PC-9 (cell line): ENCODE measurements at regions not wholly inside any gene's neighbourhood (a gene's known extent, or its start where the extent isn't known, plus 50 kb on each side); places are given as distances from the start of the nearest gene placed in this dataset.

Experiments
- BruUV-seq: library from RNA; stranded (reverse); fragments of 400-500 nt; replicated peaks from 2 replicates; lab custom pipeline; 2021; lab: Mats Ljungman, UMichigan
- CTCF ChIA-PET: fragments of 300-600 bp; sonication (Branson Sonifier 250); formaldehyde crosslinking; loops from one replicate; lab custom pipeline; 2022; ENCODE audit warnings: antibody characterized with exemption; lab: Charles Lee
- POLR2A ChIA-PET: fragments of 300-600 bp; sonication (Branson Sonifier 250); formaldehyde crosslinking; loops from one replicate; lab custom pipeline; 2022; ENCODE audit warnings: antibody characterized with exemption; ENCODE audit not compliant: unreplicated experiment; lab: Charles Lee
- DNase-seq, 2 experiments: peaks; one replicate each; pipeline versions ENCODE4 v3.0.0 to v3.0.0-alpha.2; 2015 to 2022; ENCODE audit warnings: mixed read lengths in 1 of 2
- H2AFZ ChIP-seq: fragments of 200-600 bp; sonication (generic); 2 replicates; pipeline ENCODE4 v1.8.1; 2017; ENCODE audit warnings: antibody characterized with exemption
- H3F3A ChIP-seq: fragments of 200-600 bp; sonication (generic); 2 replicates; pipeline ENCODE4 v1.8.1; 2017; ENCODE audit warnings: antibody characterized with exemption, mild to moderate bottlenecking, low read depth; ENCODE audit not compliant: insufficient read depth
- H3K27ac ChIP-seq: fragments of 200-600 bp; sonication (generic); 2 replicates; pipeline ENCODE4 v1.6.1; 2016; ENCODE audit warnings: mixed run types
- H3K27me3 ChIP-seq: fragments of 200-600 bp; sonication (generic); 2 replicates; pipeline ENCODE4 v1.6.1; 2016; ENCODE audit warnings: low read depth, mixed run types; ENCODE audit not compliant: insufficient read depth
- H3K36me3 ChIP-seq: fragments of 200-600 bp; sonication (generic); 2 replicates; pipeline ENCODE4 v1.6.1; 2016; ENCODE audit warnings: low read depth, mixed run types
- H3K4me1 ChIP-seq: fragments of 200-600 bp; sonication (generic); replicated peaks from 2 replicates; pipeline ENCODE4 v1.6.1; 2016; ENCODE audit warnings: mixed run types; ENCODE audit not compliant: insufficient read depth
- H3K4me2 ChIP-seq: fragments of 200-600 bp; sonication (generic); 2 replicates; pipeline ENCODE4 v1.6.1; 2017; ENCODE audit warnings: mixed run types
- H3K4me3 ChIP-seq: fragments of 200-600 bp; sonication (generic); 2 replicates; pipeline ENCODE4 v1.6.1; 2016; ENCODE audit warnings: mixed run types
- H3K79me2 ChIP-seq: fragments of 200-600 bp; sonication (generic); 2 replicates; pipeline ENCODE4 v1.6.1; 2017; ENCODE audit warnings: low read depth, mixed run types
- H3K9me2 ChIP-seq: fragments of 200-600 bp; sonication (generic); 2 replicates; pipeline ENCODE4 v1.8.1; 2017; ENCODE audit warnings: mild to moderate bottlenecking; ENCODE audit not compliant: insufficient read depth
- H3K9me3 ChIP-seq: fragments of 200-600 bp; sonication (generic); 2 replicates; pipeline ENCODE4 v1.8.1; 2016; ENCODE audit warnings: low read depth; ENCODE audit not compliant: insufficient read depth
- H4K20me1 ChIP-seq: fragments of 200-600 bp; sonication (generic); 2 replicates; pipeline ENCODE4 v1.8.1; 2017; ENCODE audit not compliant: insufficient read depth
- CTCF ChIP-seq: fragments of 200-600 bp; sonication (generic); conservative IDR thresholded peaks from 2 replicates; pipeline ENCODE4 v1.6.1; 2017; ENCODE audit warnings: mixed run types, antibody characterized with exemption, mild to moderate bottlenecking, moderate library complexity
- EZH2 ChIP-seq: fragments of 200-600 bp; sonication (generic); IDR thresholded peaks from 2 replicates; pipeline ENCODE4 v1.8.0; 2017; ENCODE audit warnings: antibody characterized with exemption, low read depth
- intact Hi-C: fragments of 100-400 bp; cut with micrococcal nuclease; formaldehyde crosslinking; loops from one replicate; pipeline ENCODE4 v1.10.0; 2022; ENCODE audit not compliant: unreplicated experiment

- intact Hi-C loops, result loop anchor here (10.0 kb wide), 1 partner anchor 65 kb away; no protein-coding TSS in a partner anchor
- H3F3A ChIP-seq, result no peaks in the 10 kb centered on the region
- TF ChIP-seq CTCF, result no peak
- TF ChIP-seq EZH2, result no peak
These were observed 121.1 kb downstream of the SPATA31D1 start for GRCh38 chr9:82109626-82110025.

GRCh38 chr9:82110881-82111280 is 122.3 kb downstream of the SPATA31D1 start:
- CTCF ChIA-PET, result no interaction called here
- no peak for DNase-seq
- H4K20me1 ChIP-seq, result no peaks in the 10 kb centered on the region
- POLR2A ChIA-PET, result no interaction called here
- H3K4me3 ChIP-seq, result no peak overlapping the region
- H3K27ac ChIP-seq, result no peak overlapping the region
- BruUV-seq, result no TSS peak
- H2AFZ ChIP-seq, result no peak overlapping the region
- no peak overlapping the region for H3K4me2 ChIP-seq
- no peak for TF ChIP-seq CTCF
- no peak for TF ChIP-seq EZH2
- H3K4me1 ChIP-seq, result no peaks in the 10 kb centered on the region
- no peaks in the 10 kb centered on the region for H3F3A ChIP-seq
- H3K36me3 ChIP-seq, result no peaks in the 10 kb centered on the region
- no peaks in the 10 kb centered on the region for H3K79me2 ChIP-seq
- intact Hi-C loops, result loop anchor here (1.0 kb wide), 1 partner anchor 33 kb away; no protein-coding TSS in a partner anchor
- H3K9me2 ChIP-seq, result no peaks in the 10 kb centered on the region
- H3K9me3 ChIP-seq, result no peaks in the 10 kb centered on the region; the same call in 1 of the 2 replicates
- H3K27me3 ChIP-seq, result no peaks in the 10 kb centered on the region

More at GRCh38 chr9:82109626-82110025, 121.1 kb downstream of the SPATA31D1 start:
- Histone ChIP-seq H4K20me1 (no peaks in the 10 kb centered on the region), H3K27ac (no peak overlapping the region), H3K4me2 (no peak overlapping the region), H3K9me2 (no peaks in the 10 kb centered on the region), H3K79me2 (no peaks in the 10 kb centered on the region), H3K27me3 (no peaks in the 10 kb centered on the region), H2AFZ (no peak overlapping the region), H3K36me3 (no peaks in the 10 kb centered on the region), H3K9me3 (no peaks in the 10 kb centered on the region; the same call in 1 of the 2 replicates), H3K4me1 (no peaks in the 10 kb centered on the region), H3K4me3 (no peak overlapping the region)
- ChIA-PET POLR2A (no interaction called here), CTCF (no interaction called here)
- BruUV-seq, result no TSS peak
- no peak for DNase-seq

GRCh38 chr9:82115331-82115730 is 126.8 kb downstream of the SPATA31D1 start:
- H3K9me2 ChIP-seq, result no peaks in the 10 kb centered on the region
- no TSS peak for BruUV-seq
- no peaks in the 10 kb centered on the region for H3K4me1 ChIP-seq
- TF ChIP-seq CTCF (no peak), EZH2 (no peak)
- DNase-seq, result no peak
- H3K27me3 ChIP-seq, result no peaks in the 10 kb centered on the region
- H3K27ac ChIP-seq, result no peak overlapping the region
- H3K4me2 ChIP-seq, result no peak overlapping the region
- intact Hi-C loops, result no loop called here
- no peaks in the 10 kb centered on the region for H4K20me1 ChIP-seq
- no peaks in the 10 kb centered on the region for H3F3A ChIP-seq
- CTCF ChIA-PET, result no interaction called here
- H2AFZ ChIP-seq, result no peak overlapping the region
- POLR2A ChIA-PET, result no interaction called here
- no peak overlapping the region for H3K4me3 ChIP-seq
- H3K79me2 ChIP-seq, result no peaks in the 10 kb centered on the region
- H3K9me3 ChIP-seq, result no peaks in the 10 kb centered on the region; the same call in 1 of the 2 replicates
- no peaks in the 10 kb centered on the region for H3K36me3 ChIP-seq
